ENCODE measurements at regions not wholly inside any gene's neighbourhood (a gene's known extent, or its start where the extent isn't known, plus 50 kb on each side); places are given as distances from the start of the nearest gene placed in this dataset.
"Not testable (repeated sequence)": the region's sequence is repeated elsewhere in the genome, so short reads cannot be mapped to it uniquely, and the experiment has no call there.

DNA sequence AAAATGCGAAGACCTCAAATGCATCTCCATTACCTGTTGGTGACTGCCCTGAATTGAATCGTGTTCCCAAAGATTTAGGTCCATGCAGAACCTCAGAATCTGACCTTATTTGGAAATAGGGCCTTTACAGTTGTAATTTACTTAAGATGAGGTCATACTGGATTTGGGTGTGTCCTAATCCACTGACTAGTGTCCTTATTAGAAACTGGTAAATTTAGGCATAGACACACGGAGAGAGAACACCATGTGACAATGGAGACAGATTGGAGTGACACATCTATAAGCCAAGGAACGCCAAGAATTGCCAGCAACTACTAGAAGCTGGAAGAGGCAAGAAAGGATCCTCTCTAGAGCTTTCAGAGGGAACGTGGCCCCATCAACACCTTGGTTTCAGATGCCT is 203.1 kb downstream of the SMAD2 start:
- DNase-seq, result no peak

GRCh38 chr18:47726550-47726949 is 203.9 kb downstream of the SMAD2 start:
- DNase-seq, result no peak

GRCh38 chr18:47725656-47726055 is 204.8 kb downstream of the SMAD2 start:
- DNase-seq, result no peak

DNA sequence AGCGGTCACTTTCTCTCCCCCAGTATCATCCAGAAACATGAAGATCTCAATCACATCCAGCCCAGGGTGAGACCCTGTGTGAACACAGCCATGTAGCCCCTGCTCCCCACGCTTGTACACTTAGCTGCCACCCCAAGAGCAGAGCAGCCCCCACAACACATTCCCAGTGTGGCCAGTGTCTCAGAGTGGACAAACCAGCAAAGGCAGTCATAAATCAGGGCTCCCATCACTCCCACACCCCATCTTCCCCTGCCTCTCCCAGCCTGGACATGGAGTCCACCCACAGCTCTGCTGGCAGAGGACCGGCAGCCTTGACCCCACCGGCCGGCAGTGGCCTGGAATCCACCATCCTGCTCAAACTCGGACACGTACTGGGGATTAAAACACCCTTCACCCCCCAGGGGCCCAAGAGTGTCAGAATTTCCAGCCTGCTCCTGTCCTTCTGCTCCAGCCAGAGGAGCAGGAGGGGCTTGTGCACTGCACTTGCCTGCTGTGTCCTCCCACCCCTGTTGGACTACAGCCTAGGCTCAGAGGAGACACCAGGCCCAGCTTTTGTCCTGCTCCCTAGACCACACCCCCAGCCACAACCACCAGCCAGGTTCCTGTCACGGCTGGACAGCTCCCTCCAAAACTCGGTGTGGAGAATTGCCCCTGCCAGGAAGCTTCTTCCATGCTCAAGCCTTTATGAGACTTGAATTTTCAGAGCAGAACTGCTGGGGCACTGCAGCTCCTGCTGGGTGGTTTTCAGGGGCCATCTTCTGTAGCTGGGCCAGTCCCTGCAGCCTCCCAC is 206.1 kb downstream of the SMAD2 start:
- DNase-seq, result no peak

DNA sequence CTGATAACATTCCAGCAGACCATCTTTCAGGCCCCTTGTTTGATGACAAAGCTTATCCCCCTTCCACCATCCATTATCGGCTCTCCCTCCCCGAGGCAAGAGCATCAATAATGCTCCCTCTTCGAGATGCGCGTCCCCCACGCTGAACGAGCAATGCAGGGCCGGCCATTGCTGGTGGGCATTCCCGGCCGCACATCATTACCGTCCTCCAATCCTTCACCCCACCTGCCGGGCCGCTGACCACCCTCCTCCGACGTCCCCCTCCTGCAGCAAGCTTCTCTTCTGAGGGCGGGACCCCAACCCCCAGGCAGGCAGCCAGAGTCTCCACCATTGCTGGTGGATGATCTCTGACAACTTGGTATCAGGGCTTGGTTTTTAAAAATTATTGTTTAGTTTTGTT is 208.6 kb downstream of the SMAD2 start:
- DNase-seq, result no peak

GRCh38 chr18:47720741-47721140 is 209.7 kb downstream of the SMAD2 start:
- no peak for DNase-seq

- no peak for DNase-seq
Observed at GRCh38 chr18:47719096-47719780, 211.2 kb downstream of the SMAD2 start.

- DNase-seq, result no peak
Observed at GRCh38 chr18:47718646-47719045, 211.8 kb downstream of the SMAD2 start.

GRCh38 chr18:47717257-47717656 is 213.2 kb downstream of the SMAD2 start:
- DNase-seq, result no peak

DNA sequence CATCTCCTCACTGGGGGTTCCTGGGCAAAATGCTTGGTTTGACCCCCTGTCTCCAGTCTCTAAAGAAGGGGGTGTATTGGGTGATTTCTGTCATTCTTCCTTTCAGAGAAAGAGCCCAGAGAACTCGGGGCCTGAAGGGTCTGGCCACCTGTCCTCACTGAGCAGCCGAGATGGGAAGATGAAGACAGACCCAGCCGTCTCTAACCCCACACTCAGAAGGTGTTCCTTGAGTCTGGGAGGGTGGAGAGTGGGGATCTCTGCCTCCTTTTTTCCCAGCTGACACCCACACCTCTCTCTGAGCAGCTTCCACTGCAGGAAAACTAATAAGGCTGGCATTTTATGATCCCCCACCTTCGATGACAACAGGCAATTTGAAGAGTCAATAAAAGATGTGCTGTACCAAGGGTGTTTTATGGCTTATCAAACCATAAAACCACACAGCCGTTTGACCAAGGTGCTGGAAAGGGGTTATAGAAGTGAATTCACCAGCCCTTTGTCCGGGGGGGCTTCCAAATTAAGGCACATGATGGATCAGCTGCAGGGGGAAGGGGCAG is 213.8 kb downstream of the SMAD2 start:
- no peak for DNase-seq

- no peak for DNase-seq
Observed at GRCh38 chr18:47710451-47710850, 220.0 kb downstream of the SMAD2 start.

DNA sequence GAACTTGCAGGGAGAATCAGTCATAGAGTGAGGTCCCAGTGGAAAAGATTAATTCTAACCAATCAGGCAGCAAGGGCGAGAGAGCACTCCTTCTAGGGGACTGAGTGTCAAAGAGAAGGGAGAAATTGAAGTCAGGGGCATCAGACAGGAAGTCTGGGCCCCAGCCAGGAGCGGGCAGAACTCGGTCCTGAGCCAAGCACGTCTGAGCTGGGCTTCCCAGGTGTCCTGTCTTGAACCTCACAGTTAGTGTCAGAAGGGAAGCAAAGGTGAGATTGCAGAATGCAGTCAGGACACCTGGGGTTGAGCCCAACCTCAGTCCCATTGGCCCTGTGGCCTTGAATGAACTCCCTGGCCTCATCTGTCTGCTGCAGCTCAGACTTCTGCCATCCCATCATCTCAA is 220.9 kb downstream of the SMAD2 start:
- no peak for DNase-seq

DNA sequence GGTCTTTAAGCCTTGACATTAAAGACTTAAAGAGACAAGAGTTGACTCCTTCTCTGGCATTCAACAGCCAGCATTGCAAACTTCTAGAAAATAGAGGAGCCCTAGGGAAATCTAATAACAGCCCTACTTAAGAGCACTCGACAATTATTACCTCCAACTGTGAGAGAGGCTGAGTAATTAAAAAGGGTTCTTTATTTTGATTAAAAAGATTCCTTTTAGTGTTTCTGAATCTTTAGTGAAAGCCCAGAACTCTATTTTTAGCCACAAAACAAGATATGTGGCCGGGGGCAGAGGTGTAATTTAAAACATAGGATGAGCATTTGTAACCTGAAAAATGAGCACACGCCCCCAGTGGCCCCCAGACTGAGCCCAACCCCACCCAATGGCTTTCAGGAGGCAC is 222.3 kb downstream of the SMAD2 start:
- DNase-seq, result no peak

GRCh38 chr18:47701134-47701533 is 229.3 kb downstream of the SMAD2 start:
- no peak for DNase-seq

DNA sequence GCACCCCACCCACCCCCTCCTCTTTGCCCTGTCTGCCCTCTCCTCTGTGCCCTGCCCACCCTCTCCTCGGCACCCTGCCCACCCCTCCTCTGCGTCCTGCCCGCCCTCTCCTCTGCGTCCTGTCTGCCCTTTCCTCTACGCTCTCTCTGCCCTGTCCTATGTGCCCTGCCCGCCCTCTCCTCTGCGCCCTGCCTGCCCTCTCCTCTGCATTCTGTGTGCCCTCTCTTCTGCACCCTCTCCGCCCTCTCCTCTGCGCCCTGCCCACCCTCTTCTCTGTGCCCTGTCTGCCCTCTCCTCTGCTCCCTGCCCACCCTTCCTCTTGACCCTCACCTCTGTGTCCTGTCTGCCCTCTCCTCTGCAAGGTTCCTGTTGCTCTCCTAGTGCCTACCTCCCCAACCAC is 233.6 kb downstream of the SMAD2 start:
- no peak for DNase-seq

GRCh38 chr18:47691611-47692010 is 238.8 kb downstream of the SMAD2 start:
- no peak for DNase-seq

GRCh38 chr18:47690778-47691177 is 239.7 kb downstream of the SMAD2 start:
- not testable (repeated sequence) for DNase-seq

DNA sequence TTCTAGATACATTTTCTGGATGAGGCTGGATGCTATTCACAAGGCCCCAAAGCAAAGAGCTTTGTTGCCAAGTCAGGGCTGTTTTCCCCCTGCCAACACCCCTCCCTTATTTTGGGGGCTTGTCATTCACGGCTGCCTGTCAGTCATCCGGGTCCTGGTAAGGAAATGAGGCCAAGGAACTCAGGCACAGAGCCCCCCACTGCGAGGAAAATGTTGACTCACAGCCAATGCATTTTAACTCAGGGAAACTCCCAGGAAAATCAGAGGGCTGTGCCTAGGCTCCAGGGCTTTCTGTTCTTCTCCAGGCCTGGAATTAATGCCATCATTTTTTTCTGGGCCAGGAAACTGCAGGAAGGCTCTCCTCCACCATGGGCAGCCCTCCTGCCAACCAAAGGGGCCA is 241.1 kb downstream of the SMAD2 start:
- DNase-seq, result no peak

GRCh38 chr18:47686806-47687205 is 243.7 kb downstream of the SMAD2 start:
- no peak for DNase-seq

DNA sequence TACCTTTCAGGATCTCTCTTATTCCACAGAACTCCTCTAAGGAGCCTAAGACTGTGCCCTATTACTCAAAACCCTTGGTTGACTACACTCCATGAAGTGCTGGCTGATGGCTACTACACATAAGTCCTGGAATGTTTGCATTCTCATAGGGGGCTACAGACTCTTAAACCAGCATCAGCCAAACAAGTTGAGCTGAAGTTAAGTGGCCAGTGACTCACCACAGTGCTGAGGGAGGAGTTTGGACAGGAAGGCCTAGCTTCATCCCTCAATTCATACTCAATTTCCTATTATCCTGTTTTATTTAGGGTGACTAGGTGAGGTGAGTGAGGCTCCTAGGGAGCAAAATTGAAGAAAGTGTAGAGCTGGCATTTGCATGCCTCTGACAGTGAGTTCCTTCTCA is 246.7 kb downstream of the SMAD2 start:
- DNase-seq, result no peak

DNA sequence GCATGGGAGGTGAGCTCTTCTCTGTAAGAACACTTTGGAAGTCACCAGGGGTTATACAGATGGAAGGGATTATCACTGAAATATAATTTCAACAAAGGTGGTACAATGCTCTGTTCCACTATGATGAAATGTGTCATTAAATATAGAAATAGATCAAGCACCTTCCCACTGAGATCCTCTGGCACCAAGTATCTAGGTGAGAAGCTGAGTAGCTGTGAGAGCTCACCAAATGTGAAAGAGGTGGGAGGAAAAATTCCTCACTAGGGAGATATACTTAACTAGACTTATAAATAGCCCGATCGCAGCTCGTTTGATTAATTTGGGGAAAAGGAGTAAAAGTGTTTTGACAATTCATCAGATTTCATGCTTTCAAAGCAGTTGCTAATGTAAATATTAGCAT is 247.6 kb downstream of the SMAD2 start:
- DNase-seq, result no peak

DNA sequence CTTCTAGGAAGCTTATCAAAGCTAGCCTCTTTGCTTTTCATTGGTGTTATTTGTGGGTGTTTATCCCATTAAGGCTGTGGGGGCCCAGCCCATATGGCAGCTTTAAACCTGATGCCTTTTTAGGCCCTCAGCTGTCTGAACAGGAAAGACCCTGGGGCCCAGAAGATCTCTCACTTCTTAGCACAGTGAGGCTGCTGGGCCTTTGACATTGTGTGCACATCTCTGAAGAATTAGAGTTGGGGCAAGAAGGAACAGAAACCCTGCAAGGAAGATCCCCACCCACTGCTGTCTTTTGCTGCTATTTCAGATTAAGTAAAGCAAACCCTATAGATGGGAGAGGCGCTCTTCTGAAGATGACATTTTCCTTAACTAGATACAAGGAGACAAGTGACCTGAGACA is 250.0 kb downstream of the SMAD2 start:
- DNase-seq, result no peak

DNA sequence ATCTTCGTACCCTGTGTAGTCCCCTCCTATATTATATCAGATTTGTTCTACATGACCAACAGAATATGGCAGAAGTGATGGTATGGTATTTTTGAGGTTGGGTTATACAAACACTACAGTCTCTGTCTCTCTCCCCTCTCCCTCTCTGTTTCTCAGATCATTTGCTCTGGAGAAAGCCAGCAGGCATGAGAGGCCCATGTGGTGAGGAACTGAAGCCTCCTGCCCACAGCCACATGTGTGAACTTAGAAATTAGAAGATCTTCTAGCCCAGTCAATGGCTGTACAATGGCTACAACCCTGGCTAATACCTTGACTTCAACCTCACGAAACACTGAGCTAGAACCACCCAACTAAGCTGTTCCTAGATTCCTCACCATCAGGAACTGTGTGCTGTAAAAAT is 250.6 kb downstream of the SMAD2 start:
- no peak for DNase-seq

DNA sequence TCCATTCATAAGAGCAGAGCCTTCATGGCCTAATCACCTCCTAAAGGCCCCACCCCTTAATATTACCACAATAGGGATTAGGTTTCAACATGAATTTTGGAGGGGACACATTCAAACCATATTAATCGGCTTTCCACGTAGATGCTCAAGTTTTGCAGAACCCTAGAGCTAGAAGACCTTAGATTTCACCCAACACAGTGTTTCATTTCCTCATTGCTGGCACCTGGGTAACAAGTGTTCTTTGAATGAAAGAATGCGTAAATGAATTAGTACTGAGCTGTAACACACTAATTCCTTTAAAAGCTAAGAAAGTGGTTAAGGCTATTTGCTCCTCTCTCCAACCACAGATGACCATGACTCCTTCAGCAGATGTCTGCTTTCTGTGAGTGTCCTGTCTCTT is 252.5 kb downstream of the SMAD2 start:
- DNase-seq, result no peak
